ENCODE measurements at regions not wholly inside any gene's neighbourhood (a gene's known extent, or its start where the extent isn't known, plus 50 kb on each side); places are given as distances from the start of the nearest gene placed in this dataset.

DNA sequence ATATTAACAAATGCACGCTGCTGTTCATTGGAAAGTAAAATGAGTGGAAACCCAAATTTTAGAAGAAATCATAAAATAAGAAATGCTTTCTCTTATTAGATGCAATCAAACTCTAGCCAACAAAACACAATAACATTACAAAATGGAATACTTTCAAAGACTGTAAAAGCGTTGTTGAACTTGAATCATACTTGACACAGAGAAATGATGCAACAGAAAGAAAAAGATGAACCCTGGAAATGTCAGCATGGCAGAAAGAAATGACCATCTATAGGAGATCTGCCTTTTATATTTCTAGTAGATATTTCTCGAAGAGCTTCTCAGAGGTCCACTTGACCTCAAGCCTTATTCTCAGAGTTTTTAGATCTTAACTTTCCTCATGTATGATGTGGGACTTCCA lies 170.6 kb upstream of the MEIS1 start:
- TF ChIP-seq, protein P1, sequence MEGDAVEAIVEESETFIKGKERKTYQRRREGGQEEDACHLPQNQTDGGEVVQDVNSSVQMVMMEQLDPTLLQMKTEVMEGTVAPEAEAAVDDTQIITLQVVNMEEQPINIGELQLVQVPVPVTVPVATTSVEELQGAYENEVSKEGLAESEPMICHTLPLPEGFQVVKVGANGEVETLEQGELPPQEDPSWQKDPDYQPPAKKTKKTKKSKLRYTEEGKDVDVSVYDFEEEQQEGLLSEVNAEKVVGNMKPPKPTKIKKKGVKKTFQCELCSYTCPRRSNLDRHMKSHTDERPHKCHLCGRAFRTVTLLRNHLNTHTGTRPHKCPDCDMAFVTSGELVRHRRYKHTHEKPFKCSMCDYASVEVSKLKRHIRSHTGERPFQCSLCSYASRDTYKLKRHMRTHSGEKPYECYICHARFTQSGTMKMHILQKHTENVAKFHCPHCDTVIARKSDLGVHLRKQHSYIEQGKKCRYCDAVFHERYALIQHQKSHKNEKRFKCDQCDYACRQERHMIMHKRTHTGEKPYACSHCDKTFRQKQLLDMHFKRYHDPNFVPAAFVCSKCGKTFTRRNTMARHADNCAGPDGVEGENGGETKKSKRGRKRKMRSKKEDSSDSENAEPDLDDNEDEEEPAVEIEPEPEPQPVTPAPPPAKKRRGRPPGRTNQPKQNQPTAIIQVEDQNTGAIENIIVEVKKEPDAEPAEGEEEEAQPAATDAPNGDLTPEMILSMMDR (conservative IDR thresholded peaks at IDR 0.05; ENCODE audit: low read depth, low read length): no peak
- TF ChIP-seq, protein P2, sequence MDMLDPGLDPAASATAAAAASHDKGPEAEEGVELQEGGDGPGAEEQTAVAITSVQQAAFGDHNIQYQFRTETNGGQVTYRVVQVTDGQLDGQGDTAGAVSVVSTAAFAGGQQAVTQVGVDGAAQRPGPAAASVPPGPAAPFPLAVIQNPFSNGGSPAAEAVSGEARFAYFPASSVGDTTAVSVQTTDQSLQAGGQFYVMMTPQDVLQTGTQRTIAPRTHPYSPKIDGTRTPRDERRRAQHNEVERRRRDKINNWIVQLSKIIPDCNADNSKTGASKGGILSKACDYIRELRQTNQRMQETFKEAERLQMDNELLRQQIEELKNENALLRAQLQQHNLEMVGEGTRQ (IDR thresholded peaks at IDR 0.05; ENCODE audit: low read depth, low read length): no peak
- TF ChIP-seq CEBPB (IDR thresholded peaks at IDR 0.05; ENCODE audit: low read depth, low read length) (no peak), SMC3 (IDR thresholded peaks at IDR 0.05; ENCODE audit: low read depth, low read length) (no peak), BHLHE40 (IDR thresholded peaks at IDR 0.05; ENCODE audit: low read depth, low read length) (no peak), RFX5 (IDR thresholded peaks at IDR 0.05; ENCODE audit: low read depth, low read length) (no peak), POLR2A (IDR thresholded peaks at IDR 0.05; ENCODE audit: low read depth, low read length) (no peak)
- TF ChIP-seq, protein P3, sequence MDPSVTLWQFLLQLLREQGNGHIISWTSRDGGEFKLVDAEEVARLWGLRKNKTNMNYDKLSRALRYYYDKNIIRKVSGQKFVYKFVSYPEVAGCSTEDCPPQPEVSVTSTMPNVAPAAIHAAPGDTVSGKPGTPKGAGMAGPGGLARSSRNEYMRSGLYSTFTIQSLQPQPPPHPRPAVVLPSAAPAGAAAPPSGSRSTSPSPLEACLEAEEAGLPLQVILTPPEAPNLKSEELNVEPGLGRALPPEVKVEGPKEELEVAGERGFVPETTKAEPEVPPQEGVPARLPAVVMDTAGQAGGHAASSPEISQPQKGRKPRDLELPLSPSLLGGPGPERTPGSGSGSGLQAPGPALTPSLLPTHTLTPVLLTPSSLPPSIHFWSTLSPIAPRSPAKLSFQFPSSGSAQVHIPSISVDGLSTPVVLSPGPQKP (IDR thresholded peaks at IDR 0.05; ENCODE audit: borderline replicate concordance, low read depth, low read length): no peak

Data from IMR-90 (cell line).